ENCODE measurements at regions not wholly inside any gene's neighbourhood (a gene's known extent, or its start where the extent isn't known, plus 50 kb on each side); places are given as distances from the start of the nearest gene placed in this dataset.

GRCh38 chr20:20823476-20823881 is 111.0 kb upstream of the RALGAPA2 start:
- TF ChIP-seq, protein P1, sequence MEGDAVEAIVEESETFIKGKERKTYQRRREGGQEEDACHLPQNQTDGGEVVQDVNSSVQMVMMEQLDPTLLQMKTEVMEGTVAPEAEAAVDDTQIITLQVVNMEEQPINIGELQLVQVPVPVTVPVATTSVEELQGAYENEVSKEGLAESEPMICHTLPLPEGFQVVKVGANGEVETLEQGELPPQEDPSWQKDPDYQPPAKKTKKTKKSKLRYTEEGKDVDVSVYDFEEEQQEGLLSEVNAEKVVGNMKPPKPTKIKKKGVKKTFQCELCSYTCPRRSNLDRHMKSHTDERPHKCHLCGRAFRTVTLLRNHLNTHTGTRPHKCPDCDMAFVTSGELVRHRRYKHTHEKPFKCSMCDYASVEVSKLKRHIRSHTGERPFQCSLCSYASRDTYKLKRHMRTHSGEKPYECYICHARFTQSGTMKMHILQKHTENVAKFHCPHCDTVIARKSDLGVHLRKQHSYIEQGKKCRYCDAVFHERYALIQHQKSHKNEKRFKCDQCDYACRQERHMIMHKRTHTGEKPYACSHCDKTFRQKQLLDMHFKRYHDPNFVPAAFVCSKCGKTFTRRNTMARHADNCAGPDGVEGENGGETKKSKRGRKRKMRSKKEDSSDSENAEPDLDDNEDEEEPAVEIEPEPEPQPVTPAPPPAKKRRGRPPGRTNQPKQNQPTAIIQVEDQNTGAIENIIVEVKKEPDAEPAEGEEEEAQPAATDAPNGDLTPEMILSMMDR (conservative IDR thresholded peaks at IDR 0.05): no peak
- H3K27ac ChIP-seq: peak overlapping the region; percentile 92

DNA sequence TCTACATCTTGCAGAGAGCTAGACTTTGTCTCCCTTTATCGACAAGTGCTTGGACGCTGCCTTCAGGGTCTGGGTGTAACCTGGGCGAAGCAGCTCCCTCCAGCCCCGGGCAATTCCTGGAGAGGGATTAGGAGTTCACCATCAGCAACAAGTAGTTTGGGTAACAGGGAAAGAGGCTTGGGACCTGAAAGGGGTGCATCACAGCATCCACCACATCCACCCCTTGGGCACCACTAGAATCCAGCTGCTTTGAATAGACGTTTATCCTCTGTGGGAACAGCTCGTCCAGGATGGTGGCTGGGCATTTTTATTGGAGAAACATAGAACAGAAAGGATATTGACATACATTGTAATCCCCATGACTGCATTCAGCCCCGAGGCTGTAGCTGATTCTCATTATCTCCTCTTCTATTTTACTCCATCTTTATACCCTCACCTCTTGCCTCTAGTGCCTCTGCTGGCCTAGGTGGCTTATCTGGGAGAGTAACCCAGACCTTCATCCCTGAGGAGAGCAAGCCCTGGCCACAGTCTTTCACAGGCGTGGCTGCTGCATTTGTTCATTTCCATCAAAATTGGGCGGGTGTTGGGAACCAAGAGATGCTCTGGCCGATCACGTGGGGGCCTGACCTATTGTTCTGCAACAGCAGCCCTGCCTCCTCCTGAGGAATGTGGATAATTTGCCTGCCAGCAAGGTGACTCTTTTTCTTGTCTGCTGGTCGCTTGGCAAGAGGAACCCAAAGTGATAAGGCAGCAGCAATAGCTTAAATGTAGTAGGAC is 109.2 kb upstream of the RALGAPA2 start:
- H3K27ac ChIP-seq: peak overlapping the region; percentile 92
- TF ChIP-seq, protein P1 (conservative IDR thresholded peaks at IDR 0.05): peak; percentile 7; the same call in 1 of the 2 replicates

- peak overlapping the region; percentile 92 for H3K27ac ChIP-seq
- TF ChIP-seq, protein P1 (conservative IDR thresholded peaks at IDR 0.05): no peak
These were observed 108.5 kb upstream of the RALGAPA2 start for GRCh38 chr20:20820785-20821483.

DNA sequence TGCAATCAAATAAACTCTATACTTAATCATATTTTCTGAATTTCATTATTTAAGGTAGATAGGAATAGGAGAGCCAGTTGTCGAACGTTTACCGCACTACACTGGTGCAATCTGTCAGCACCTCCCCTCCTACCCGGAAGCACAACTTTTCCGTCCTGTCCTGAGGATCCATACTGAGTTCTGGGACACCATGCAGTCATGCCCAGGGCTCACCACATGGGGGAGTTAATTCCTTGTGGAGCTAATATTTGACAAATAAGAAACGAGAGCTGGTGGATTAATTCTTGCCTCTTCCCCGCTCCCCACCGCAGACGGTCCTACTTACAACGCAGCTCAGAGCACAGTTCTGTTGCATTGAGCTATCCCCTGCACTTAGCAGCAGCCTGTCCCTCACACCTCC is 107.7 kb upstream of the RALGAPA2 start:
- H3K27ac ChIP-seq: peak overlapping the region; percentile 92; the same call in 1 of the 2 replicates
- TF ChIP-seq, protein P1 (conservative IDR thresholded peaks at IDR 0.05): no peak

DNA sequence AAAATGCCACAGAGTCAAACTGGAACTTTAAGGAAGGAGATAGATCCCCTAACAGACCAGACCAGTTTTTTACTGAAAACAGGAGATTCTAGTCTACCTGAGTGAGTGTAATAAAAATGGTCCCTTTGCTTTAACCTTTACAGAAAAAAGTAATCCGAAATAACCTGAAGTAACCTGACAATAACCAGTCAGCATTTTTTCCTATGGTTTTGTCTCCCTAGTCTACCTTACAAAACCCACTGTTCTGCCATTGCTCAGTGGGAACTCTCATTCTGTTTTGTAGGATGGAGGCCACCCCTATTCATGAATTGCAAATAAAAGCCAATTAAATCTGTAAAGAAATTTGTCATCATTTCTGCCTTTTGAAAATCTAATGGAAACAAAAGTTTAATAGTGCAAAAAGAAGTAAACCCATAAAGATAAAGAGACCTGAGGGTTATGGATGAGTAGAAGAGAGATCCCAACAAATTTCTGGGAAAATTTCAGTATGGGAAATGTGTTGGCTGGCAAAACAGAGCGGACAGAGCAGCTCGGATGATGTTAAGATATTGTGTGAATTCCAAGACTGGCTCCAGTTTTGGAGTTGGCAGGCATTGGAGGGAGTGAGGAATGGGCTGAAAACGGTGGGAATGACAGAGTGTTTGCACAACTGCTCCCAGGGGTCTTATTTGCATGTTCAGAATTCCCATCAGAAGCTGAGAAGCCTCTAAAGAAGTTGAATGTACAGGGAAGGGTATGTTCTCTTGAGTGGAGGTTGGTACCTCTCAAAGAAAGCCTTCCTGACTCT is 104.7 kb upstream of the RALGAPA2 start:
- TF ChIP-seq, protein P1 (conservative IDR thresholded peaks at IDR 0.05): no peak
- peak overlapping the region; percentile 56 for H3K27ac ChIP-seq

GRCh38 chr20:20815711-20816455 is 103.4 kb upstream of the RALGAPA2 start:
- peak overlapping the region; percentile 56 for H3K27ac ChIP-seq
- TF ChIP-seq, protein P1 (conservative IDR thresholded peaks at IDR 0.05): no peak
